ENCODE measurements at regions not wholly inside any gene's neighbourhood (a gene's known extent, or its start where the extent isn't known, plus 50 kb on each side); places are given as distances from the start of the nearest gene placed in this dataset.

- no peaks in the 10 kb centered on the region for H3K36me3 ChIP-seq (ENCODE audit: control insufficient read depth, insufficient read depth, low read length)
- DNase-seq, result no peak
Measured at GRCh38 chr1:57832612-57833011, 408.8 kb upstream of the DAB1 start.

GRCh38 chr1:57831624-57832023, 407.8 kb upstream of the DAB1 start:
- no peak for TF ChIP-seq CTCF (conservative IDR thresholded peaks at IDR 0.05)
- H3K36me3 ChIP-seq (ENCODE audit: control insufficient read depth, insufficient read depth, low read length), result no peaks in the 10 kb centered on the region
- Mint-ChIP-seq H3K27ac (no peak overlapping the region), H3K4me3 (no peak overlapping the region), H3K27me3 (ENCODE audit: insufficient read depth) (no peaks in the 10 kb centered on the region), H3K36me3 (ENCODE audit: low read depth) (no peaks in the 10 kb centered on the region), H3K4me1 (peaks cover 5% of the 10 kb centered on the region), H3K9me3 (no peaks in the 10 kb centered on the region)
- H3K4me3 ChIP-seq (ENCODE audit: low read length), result no peak overlapping the region
- no peak overlapping the region for H3K9ac ChIP-seq (ENCODE audit: extremely low read depth, low read length, poor library complexity, severe bottlenecking)
- H3K27ac ChIP-seq (ENCODE audit: low read depth, low read length), result no peak overlapping the region
- no peaks in the 10 kb centered on the region for H3K4me1 ChIP-seq (ENCODE audit: control insufficient read depth, insufficient read depth, low read length)
- no peaks in the 10 kb centered on the region for H3K27me3 ChIP-seq (ENCODE audit: control insufficient read depth, insufficient read depth, low read length, poor library complexity, severe bottlenecking)
- no peak for DNase-seq
- no peaks in the 10 kb centered on the region for H3K9me3 ChIP-seq (ENCODE audit: control insufficient read depth, low read length)
- WGBS, 2 experiments (ENCODE audit: insufficient coverage in 1 of 2, insufficient read length in 1 of 2), result 88% methylated on average over 1 of the region's 1 CpG; no CpG with 5 or more reads in 1 of the 2 experiments

More at GRCh38 chr1:57832612-57833011, 408.8 kb upstream of the DAB1 start:
- Histone ChIP-seq H3K4me3 (ENCODE audit: low read length) (no peak overlapping the region), H3K27ac (ENCODE audit: low read depth, low read length) (peak overlapping the region; percentile 52), H3K4me1 (ENCODE audit: control insufficient read depth, insufficient read depth, low read length) (no peaks in the 10 kb centered on the region), H3K9me3 (ENCODE audit: control insufficient read depth, low read length) (no peaks in the 10 kb centered on the region), H3K27me3 (ENCODE audit: control insufficient read depth, insufficient read depth, low read length, poor library complexity, severe bottlenecking) (no peaks in the 10 kb centered on the region), H3K9ac (ENCODE audit: extremely low read depth, low read length, poor library complexity, severe bottlenecking) (no peak overlapping the region)
- no peaks in the 10 kb centered on the region for H3K9me3 Mint-ChIP-seq
- TF ChIP-seq CTCF (conservative IDR thresholded peaks at IDR 0.05), result no peak
- peaks cover 2% of the 10 kb centered on the region for H3K27me3 Mint-ChIP-seq (ENCODE audit: insufficient read depth)
- H3K27ac Mint-ChIP-seq, result no peak overlapping the region
- no peaks in the 10 kb centered on the region for H3K36me3 Mint-ChIP-seq (ENCODE audit: low read depth)
- H3K4me1 Mint-ChIP-seq, result peaks cover 5% of the 10 kb centered on the region
- no peak overlapping the region for H3K4me3 Mint-ChIP-seq

- H3K27me3 Mint-ChIP-seq (ENCODE audit: insufficient read depth), result peaks cover 8% of the 10 kb centered on the region
- no peak overlapping the region for H3K9ac ChIP-seq (ENCODE audit: extremely low read depth, low read length, poor library complexity, severe bottlenecking)
- no peaks in the 10 kb centered on the region for H3K4me1 ChIP-seq (ENCODE audit: control insufficient read depth, insufficient read depth, low read length)
- peaks cover 5% of the 10 kb centered on the region for H3K4me1 Mint-ChIP-seq
- H3K4me3 ChIP-seq (ENCODE audit: low read length), result no peak overlapping the region
- no peak overlapping the region for H3K27ac ChIP-seq (ENCODE audit: low read depth, low read length)
- no peaks in the 10 kb centered on the region for H3K36me3 Mint-ChIP-seq (ENCODE audit: low read depth)
- DNase-seq, result no peak
- no peak overlapping the region for H3K27ac Mint-ChIP-seq
- H3K4me3 Mint-ChIP-seq, result no peak overlapping the region
- no peaks in the 10 kb centered on the region for H3K27me3 ChIP-seq (ENCODE audit: control insufficient read depth, insufficient read depth, low read length, poor library complexity, severe bottlenecking)
- no peaks in the 10 kb centered on the region for H3K9me3 Mint-ChIP-seq
- H3K36me3 ChIP-seq (ENCODE audit: control insufficient read depth, insufficient read depth, low read length), result no peaks in the 10 kb centered on the region
- H3K9me3 ChIP-seq (ENCODE audit: control insufficient read depth, low read length), result no peaks in the 10 kb centered on the region
- TF ChIP-seq CTCF (conservative IDR thresholded peaks at IDR 0.05), result no peak
- 80 to 91% methylated on average over 1 to 2 of the region's 2 CpGs for WGBS, 2 experiments (ENCODE audit: insufficient coverage in 1 of 2, insufficient read length in 1 of 2)
Measured at GRCh38 chr1:57826535-57826934, 402.7 kb upstream of the DAB1 start.
